Right ventricle myocardium superior (tissue), 1 donor: ENCODE measurements at regions not wholly inside any gene's neighbourhood (a gene's known extent, or its start where the extent isn't known, plus 50 kb on each side); places are given as distances from the start of the nearest gene placed in this dataset.

Source experiments
- ATAC-seq: fragments of 200-7000 bp; cut with Tn5 transposase; one replicate; pipeline ENCODE4 v1.9.1; 2020; ENCODE audit warnings: mild to moderate bottlenecking; ENCODE audit not compliant: poor library complexity
- DNase-seq: peaks from one replicate; pipeline ENCODE4 v3.0.0-alpha.2; 2020
- intact Hi-C: fragments of 100-400 bp; cut with DNase I; formaldehyde crosslinking; loops from one replicate; pipeline ENCODE4 v1.11.2; 2022
- donor health status: DM: no; HTN: yes; CAD: no; lungs with severe emphysema.

DNA sequence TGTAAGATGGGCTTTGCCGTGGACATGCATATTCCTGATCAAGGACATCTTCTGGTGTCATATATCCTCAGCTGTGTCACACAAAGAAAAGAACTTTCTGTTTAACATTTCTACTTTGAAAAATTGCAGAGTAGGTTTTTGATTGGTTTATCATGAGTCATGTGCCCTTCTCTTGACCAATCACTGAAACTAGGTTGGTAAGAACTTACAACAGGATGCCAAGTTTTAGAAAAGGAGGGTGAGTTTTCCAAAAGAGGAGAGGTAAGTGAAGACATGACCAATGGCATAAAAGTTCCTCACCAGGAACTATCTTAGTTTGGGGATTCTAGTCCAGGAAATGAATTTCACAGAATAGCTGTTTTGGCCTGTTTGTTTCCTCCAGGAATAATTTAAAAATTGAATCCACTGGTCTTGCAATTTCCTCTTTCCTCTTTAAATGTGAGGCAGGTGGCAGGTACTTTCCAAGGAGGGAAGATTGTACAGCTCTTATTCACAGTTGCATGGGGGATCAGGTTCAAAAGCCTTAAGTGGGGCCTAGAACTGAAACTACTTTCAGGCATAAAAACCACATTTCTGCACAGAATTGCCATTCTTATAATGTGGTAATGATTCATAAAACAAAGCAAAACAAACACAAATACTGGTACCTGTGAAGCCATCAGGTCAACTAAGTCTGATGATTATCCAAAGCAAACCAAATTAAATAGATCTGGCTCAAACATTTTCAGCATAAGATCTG, 1114.5 kb upstream of the LCORL start:
- intact Hi-C loops = no loop called here
- ATAC-seq = no peak
- no peak for DNase-seq

DNA sequence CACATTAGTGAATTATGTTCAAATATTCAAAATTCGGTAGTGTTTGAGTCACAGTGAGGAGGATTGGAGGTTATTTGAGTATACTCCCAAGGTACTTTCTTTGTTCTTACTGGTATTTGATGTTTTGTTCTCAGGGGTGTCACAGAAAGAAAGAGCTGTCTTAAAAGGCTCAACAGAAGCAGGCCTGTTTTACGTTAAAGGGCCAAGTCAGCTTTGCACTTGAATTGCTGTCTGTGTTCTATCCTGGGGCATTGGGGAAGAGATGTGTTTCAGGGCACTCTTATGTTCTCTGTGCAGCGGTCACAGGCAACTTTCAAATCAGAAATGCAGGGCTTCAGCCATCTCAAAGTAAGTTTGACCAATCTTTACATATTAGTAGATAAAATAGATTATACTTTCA, 1113.1 kb upstream of the LCORL start:
- ATAC-seq (no peak), DNase-seq (no peak)
- intact Hi-C loops = no loop called here

DNA sequence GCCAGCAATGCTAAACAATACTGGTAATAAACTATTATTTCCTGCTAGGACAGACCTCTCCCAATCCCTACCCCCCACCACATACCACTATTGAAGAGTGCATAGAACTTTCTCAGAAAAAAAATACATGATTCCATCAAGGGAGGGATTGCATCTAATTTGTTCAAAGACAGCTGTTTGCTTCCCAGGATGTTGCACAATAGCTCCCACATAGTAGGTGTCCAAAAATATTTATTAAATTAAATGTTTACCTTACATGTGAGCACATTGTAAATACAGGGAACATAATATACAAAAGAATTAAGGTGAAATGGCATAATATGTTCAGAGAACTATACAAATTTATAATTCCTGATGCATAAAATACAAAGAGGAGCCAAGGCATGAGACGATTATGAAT, 1111.8 kb upstream of the LCORL start:
- intact Hi-C loops = no loop called here
- DNase-seq = no peak
- ATAC-seq = no peak

DNA sequence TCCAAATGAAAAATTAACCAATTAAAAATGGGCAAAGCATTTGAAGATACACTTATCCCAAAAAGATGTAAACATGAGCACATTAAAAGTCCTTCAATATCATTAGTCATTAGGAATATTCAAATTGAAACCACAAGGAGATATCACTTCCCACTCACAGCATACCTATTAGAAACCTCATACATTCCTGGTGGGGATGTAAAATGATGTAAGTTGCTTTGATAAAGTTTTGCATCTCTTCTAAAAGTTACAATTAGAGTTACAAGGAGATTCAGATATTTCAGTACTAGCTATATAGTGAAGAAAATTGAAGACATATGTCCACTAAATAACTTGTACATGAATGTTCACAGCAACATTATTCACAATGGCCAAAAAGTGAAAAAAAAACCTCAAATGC, 1109.3 kb upstream of the LCORL start:
- intact Hi-C loops = no loop called here
- ATAC-seq (no peak), DNase-seq (no peak)

DNA sequence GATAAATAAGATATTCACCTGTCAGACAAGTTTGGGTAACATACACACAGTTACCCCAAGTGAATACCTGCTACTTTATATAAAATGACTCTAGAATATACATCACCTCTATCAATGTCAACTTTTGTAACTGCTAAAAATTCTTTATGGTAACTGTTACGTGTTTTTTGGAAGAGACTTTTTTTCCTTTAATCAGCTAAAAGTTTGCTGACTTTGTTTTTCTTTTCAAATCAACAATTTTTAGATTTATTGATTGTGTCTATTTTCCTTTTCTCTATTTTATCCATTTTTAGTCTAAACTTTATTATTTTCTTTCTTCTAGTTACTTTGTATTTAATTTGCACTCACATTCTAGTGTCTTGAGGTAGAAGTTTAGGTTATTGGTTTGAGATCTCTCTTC, 1106.6 kb upstream of the LCORL start:
- no peak for ATAC-seq
- intact Hi-C loops = no loop called here
- no peak for DNase-seq

DNA sequence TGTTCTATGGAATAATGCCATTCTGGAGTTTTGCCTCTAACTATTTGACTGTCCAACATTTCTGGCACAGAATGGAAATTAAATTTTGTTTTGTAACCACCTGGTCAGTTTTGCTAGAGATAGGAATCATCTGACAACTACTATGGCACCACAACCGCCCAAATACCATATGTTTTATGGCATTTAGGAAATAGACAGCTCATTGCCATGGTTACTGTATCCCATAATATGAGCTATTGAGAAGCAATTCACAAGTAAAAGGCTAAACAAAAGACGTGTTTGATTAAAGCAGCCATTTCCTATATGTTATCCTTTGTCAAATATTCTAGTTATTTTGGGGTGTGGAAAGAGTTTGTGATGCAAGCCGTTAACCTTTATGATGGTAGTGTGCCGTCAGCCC, 1105.3 kb upstream of the LCORL start:
- DNase-seq = no peak
- intact Hi-C loops = no loop called here
- no peak for ATAC-seq

DNA sequence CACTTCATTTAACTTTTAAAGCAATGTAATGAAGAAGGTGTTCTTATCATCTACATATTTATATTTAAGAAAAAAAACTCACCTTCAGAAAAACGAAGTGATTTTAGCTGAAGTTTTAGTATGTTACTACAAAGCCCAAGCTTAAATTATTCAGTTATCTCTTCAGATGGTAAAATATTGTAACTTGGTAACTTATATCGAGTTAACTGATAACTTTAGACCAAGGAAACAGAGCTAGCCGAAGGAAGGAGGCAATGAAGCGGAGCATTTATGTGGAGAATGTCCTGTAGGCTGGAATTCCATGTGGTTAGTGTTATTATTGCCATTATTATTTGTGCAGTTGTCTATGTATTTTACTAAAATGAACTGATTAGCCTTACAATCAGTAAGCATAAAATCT, 1102.1 kb upstream of the LCORL start:
- no peak for ATAC-seq
- intact Hi-C loops = no loop called here
- no peak for DNase-seq

DNA sequence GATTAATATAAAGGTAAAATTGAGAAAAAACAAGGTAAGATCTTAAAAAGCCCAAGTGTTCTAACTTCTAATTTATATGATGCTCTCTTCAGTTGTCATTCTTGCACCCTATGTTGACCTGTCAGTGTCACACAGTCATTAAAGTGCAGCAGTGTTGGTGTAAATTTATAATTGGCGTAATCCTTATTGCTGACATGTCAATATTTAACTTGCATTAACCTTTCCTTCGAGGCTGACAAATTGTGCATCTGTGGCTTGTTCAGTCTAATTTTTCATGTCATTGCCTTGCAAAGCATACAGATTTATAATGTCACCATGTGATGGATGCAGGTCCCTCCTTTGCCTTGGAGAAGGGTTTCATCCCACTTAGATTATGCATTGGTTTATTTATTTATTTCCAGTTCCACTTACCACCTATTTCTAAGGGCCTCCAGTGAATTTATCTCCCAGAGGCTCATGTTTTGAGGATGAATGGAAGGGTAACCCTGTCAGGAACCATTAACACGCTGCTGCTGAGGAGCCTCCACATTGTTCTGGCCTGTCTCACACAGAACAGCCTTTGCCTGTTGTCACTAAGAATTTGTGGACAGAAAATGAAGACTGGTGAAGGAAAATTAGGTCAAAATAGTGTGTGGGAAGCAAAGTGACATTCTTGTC, 1098.5 kb upstream of the LCORL start:
- intact Hi-C loops = no loop called here
- no peak for DNase-seq
- ATAC-seq = no peak

DNA sequence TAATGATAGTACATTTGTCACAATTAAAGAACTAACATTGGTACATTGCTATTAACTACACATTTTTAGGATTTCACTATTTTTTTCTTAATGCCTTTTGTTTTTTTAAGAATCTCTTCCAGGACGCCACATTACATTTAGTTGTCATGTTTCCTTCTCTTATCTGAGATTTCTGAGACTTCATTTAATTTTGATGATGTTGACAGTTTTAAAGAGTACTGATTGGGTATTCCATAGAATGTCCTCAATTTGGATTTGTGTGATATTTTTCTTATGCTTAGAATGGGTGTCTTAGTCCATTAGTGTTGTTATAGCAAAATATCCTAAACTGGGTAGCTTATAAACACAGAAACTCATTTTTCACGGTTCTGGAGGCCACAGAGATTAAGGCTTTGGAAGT, 1095.5 kb upstream of the LCORL start:
- ATAC-seq (no peak), DNase-seq (no peak)
- intact Hi-C loops = no loop called here

DNA sequence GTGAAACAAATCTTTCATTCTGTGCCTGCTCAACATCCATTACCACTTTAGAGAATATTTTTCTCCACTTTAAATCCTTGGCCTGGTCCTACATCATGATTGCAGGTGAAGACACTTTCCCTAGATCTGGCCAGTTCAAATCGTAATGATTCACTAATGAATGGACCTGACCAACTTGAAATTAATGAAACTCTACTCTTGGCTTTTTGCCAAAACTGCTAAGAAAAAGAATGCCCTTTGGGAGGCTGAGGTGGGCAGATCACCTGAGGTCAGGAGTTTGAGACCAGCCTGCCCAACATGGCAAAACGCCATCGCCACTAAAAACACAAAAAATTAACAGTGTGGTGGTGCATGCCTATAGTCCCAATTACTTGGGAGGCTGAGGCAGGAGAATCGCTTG, 1082.6 kb upstream of the LCORL start:
- no peak for DNase-seq
- ATAC-seq = no peak
- intact Hi-C loops = no loop called here

DNA sequence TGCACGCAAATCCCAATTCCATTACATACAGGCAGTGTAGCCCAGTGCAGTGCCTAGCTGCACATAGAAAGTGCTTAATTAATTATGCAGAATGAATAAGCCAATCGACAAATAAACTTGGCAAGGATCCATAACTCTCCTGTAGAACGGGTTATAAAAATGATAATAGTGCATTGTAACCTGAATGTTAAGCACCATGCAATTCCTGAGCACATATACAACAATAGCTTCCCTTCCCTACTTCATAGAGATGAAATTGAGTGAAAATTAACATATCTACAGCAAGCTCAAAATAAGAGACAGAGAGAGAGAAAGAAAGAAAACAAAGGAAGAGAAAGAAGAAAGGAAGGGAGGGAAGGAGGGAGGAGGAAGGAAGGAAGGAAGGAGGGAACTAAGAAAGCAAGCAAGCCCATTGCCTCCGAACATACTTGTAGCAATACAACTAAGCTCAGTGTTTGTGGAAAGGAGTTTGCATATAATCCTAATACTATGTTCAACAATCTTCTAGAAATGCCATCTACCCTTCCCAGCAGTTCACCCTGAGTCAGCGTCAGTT, 1074.0 kb upstream of the LCORL start:
- intact Hi-C loops = no loop called here
- no peak for ATAC-seq
- no peak for DNase-seq

DNA sequence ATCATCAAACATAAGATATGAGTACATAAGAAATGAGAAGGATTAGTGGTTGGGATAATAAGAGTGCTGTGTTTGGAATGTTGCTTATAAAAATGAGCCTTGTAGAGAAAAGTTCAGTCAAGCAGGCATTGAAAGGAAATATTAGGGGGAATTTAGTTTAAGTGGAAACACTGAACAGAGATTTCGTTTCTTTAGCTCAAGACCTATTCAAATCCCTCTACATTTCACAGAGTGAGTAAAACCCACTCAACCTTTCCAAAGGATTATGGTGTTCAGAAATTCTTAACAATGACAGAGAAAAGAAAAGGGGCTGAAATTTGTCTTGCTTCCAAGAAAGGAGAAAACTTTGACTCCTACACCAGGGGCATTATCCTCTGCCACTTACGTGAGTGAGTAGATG, 1072.4 kb upstream of the LCORL start:
- intact Hi-C loops = no loop called here
- ATAC-seq (no peak), DNase-seq (no peak)

DNA sequence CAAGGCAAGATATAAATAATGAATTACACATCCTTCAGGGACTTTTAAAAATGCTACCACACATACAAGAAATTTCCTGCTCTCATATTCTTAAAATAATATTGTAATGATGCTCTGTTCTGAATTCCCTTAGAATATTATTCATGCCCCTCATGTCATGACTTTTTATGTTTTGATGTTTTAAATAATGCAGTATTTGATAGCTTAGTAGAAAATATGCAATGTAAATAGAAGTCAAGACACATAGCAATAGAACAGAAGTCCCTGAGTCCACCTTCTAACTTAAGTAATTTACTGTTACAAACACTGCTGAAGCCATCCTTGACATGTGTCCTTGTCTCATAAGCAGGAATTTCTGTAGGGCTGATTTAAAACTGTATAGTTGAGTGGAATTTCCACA, 1071.2 kb upstream of the LCORL start:
- intact Hi-C loops = no loop called here
- no peak for ATAC-seq
- DNase-seq = no peak

DNA sequence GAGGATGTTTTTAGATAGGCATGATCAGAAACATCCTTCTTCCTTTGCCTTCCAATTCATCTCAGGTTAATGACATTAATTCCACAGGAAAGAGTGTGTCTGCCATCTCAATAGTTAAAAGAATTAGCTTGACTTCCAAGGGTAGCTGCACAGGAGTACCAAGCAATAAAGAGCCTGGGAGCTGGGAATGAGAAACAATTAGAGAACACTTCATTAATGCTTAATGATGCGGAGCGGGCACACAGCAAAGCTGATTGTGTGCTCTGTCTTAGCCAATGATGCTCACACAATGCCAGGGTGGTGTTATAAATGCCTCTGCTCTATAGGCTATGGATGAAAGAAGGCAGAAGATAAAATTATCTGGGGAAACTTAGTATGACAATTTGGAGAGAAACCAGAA, 1052.5 kb upstream of the LCORL start:
- intact Hi-C loops = no loop called here
- ATAC-seq (no peak), DNase-seq (no peak)

DNA sequence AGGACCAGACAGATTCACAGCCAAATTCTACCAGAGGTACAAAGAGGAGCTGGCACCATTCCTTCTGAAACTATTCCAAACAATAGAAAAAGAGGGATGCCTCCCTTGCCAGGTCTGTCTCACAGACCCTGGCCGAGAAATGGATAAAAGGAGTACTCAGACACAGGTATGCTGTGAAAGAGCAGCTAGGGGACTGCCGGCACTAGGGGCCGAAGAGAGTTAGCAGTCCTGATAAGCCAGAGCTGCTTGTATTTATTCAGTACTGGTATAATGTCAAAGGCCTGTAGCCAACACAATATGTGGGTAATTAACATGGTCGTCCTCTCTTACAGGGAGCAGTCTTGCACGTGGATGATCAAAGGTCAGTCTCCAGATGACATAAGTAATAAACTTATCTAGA, 1042.1 kb upstream of the LCORL start:
- ATAC-seq = no peak
- intact Hi-C loops = no loop called here
- DNase-seq = no peak

DNA sequence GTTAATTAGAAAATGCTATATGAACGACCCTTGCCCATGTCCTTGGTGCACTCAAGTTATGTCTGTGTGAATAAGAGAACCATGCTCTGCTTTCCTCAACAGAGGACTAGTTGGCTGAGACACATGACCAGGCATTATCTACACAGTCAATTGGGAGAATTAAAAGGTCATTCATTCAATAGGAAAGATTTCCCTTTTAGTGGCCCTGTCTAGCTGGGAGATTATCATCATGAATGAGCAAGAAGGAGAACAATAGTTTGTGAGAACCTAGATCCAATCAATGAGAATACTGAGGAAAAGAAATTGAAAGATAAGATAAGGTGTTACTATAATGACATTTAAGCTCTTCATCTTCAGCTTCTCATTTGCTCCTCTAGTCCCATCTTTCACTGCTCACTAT, 1033.4 kb upstream of the LCORL start:
- ATAC-seq = no peak
- DNase-seq = no peak
- intact Hi-C loops = no loop called here

DNA sequence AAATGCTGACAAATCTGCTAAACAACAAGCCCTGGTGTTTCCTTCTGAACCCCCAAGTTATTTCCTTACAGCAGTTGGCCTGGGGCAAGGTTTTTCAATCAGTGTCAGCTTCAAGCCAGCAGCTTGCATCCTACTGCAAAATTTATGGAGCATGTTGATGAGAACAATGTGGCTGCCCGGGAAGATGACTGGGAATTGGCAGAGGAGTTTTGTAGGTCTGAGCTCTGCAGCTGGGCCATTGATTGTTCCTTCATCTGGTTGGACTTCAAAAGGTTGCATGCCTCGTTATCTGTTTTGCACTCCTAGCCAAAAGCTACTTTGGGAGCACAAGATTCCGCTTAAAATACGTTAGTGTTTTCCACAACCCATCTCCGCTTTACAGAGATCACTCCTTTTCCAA, 1030.3 kb upstream of the LCORL start:
- ATAC-seq (no peak), DNase-seq (no peak)
- intact Hi-C loops = no loop called here

DNA sequence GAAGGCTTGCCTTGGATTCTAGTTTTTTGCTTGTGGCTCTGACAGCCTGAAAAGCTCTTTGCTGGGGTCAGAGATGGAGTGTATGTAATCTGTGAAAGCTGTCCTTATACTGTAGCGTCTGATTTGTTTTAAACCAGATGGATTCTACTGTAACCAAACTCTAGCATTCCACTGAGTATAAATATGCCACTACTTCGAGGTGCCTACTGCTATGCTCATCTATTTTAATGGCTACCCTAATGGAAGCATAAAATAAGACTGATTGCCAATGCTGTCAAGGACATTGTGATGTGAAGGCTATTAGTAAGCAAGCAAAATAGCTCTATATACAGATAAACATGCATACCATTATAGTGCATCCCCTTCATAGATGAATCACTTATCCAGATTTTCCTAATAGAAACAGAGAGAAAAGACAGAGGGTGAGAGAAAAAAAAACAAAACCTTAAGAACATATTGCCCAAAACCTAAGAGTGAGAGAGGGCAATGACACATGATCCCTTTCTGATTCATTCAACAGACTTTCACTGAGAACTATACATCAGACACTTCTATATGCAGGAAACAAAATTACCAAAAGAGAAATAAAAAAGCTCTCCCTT, 1025.8 kb upstream of the LCORL start:
- intact Hi-C loops = no loop called here
- no peak for DNase-seq
- no peak for ATAC-seq

DNA sequence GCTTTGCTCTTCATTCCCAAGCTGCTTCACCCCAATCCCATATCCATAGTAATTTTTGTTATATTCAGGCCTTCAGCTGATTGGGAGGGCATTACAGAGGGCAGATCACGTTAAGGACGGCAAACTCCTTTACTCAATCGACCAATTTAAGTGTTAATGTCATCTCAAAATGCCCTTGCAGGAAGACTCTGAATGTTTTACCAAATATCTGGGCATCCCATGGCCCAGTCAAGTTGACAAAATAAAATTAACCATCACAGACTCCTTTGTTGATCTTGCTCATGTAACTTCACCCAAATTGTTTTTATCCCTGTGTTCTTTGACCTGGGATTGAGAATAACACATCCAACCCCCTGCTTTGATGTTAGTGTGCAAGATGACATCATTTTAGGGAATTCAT, 1018.3 kb upstream of the LCORL start:
- DNase-seq (no peak), ATAC-seq (no peak)
- intact Hi-C loops = no loop called here

DNA sequence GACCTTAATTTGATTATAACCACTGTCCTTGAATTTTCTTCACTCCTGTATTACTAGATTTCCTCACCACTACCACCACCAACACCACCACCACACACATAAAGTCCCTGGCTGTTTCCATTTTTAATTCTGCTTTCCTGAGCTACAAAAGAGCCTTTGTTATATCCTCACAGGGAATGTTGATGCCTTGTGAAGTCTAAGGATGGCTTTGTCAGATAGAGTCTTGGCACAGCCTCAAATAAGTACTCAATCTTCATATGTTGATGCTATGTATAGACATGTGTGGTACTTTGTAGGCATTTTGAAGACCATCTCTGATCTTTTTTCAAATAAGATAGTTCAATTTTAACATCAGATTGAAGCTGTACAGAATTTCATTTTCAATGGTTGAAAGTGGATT, 1016.7 kb upstream of the LCORL start:
- no peak for ATAC-seq
- intact Hi-C loops = no loop called here
- no peak for DNase-seq
